ENCODE measurements at regions not wholly inside any gene's neighbourhood (a gene's known extent, or its start where the extent isn't known, plus 50 kb on each side); places are given as distances from the start of the nearest gene placed in this dataset.

GRCh38 chr20:56995635-56996075, 270.8 kb downstream of the BMP7 start:
- Histone ChIP-seq H3K4me3 (ENCODE audit: low read length) (no peak overlapping the region), H3K4me1 (ENCODE audit: control insufficient read depth, insufficient read depth, low read length) (no peaks in the 10 kb centered on the region), H3K36me3 (ENCODE audit: control insufficient read depth, insufficient read depth, low read length) (no peaks in the 10 kb centered on the region), H3K9me3 (ENCODE audit: control insufficient read depth, low read length) (peaks cover 21% of the 10 kb centered on the region), H3K9ac (ENCODE audit: extremely low read depth, low read length, poor library complexity, severe bottlenecking) (no peak overlapping the region), H3K27me3 (ENCODE audit: control insufficient read depth, insufficient read depth, low read length, poor library complexity, severe bottlenecking) (no peaks in the 10 kb centered on the region), H3K27ac (ENCODE audit: low read depth, low read length) (no peak overlapping the region)
- Mint-ChIP-seq H3K27me3 (ENCODE audit: insufficient read depth) (peaks cover 17% of the 10 kb centered on the region), H3K27ac (no peak overlapping the region), H3K9me3 (peaks cover 21% of the 10 kb centered on the region), H3K4me1 (peaks cover 4% of the 10 kb centered on the region), H3K36me3 (ENCODE audit: low read depth) (no peaks in the 10 kb centered on the region), H3K4me3 (no peak overlapping the region)
- DNase-seq, result peak; percentile 92
- peak; percentile 97 for TF ChIP-seq CTCF (conservative IDR thresholded peaks at IDR 0.05)
- WGBS, 2 experiments (ENCODE audit: insufficient coverage in 1 of 2, insufficient read length in 1 of 2), result 59 to 66% methylated on average over 10 to 12 of the region's 12 CpGs

DNA sequence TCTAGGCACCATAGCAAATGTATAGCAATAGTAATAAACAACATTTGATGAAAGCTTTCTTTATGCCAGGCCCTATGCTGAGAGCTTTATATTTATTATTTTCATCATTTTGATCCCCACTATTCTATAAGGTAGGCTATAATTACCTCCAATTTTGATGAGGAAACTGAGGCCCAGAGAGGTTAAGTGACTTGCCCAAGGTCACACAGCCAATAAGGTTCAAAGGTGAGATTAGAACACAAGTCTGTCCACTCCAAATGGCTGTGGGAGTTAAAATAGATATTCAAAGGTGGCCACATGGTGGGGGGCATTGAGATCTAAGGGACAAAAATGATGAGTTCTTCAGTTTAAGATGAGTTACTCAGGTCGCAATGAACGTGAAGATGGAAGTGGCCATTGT, 269.9 kb downstream of the BMP7 start:
- 94 to 100% methylated on average over 1 to 2 of the region's 2 CpGs for WGBS, 2 experiments (ENCODE audit: insufficient coverage in 1 of 2, insufficient read length in 1 of 2)
- Mint-ChIP-seq H3K9me3 (peaks cover 21% of the 10 kb centered on the region), H3K4me1 (peaks cover 4% of the 10 kb centered on the region), H3K27ac (no peak overlapping the region), H3K4me3 (no peak overlapping the region), H3K36me3 (ENCODE audit: low read depth) (no peaks in the 10 kb centered on the region), H3K27me3 (ENCODE audit: insufficient read depth) (peaks cover 23% of the 10 kb centered on the region)
- no peaks in the 10 kb centered on the region for H3K36me3 ChIP-seq (ENCODE audit: control insufficient read depth, insufficient read depth, low read length)
- H3K27me3 ChIP-seq (ENCODE audit: control insufficient read depth, insufficient read depth, low read length, poor library complexity, severe bottlenecking), result no peaks in the 10 kb centered on the region
- H3K4me1 ChIP-seq (ENCODE audit: control insufficient read depth, insufficient read depth, low read length), result no peaks in the 10 kb centered on the region
- no peak overlapping the region for H3K27ac ChIP-seq (ENCODE audit: low read depth, low read length)
- no peak overlapping the region for H3K9ac ChIP-seq (ENCODE audit: extremely low read depth, low read length, poor library complexity, severe bottlenecking)
- no peak for DNase-seq
- H3K9me3 ChIP-seq (ENCODE audit: control insufficient read depth, low read length), result peaks cover 21% of the 10 kb centered on the region
- no peak for TF ChIP-seq CTCF (conservative IDR thresholded peaks at IDR 0.05)
- no peak overlapping the region for H3K4me3 ChIP-seq (ENCODE audit: low read length)

DNA sequence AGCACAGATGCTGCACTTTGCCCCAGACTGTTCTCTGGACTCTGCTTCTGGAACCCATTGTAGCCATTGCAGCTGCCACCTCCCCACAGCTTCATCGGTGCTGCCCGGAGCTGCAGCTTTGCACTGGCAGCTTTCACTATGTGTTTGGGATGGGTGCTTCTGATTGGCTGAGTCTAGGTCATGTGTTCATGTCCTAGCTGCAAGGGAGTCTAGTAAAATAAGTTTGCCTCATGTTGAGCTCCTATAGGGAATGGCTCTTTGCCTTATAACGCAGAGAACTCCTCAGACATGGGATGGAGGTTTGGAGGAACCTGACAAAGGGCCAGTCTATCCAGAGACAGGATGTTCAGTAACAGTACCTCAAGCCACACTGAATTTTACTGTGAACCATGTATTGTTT, 268.0 kb downstream of the BMP7 start:
- Mint-ChIP-seq H3K27ac (no peak overlapping the region), H3K9me3 (peaks cover 21% of the 10 kb centered on the region), H3K27me3 (ENCODE audit: insufficient read depth) (peaks cover 23% of the 10 kb centered on the region), H3K4me3 (no peak overlapping the region), H3K36me3 (ENCODE audit: low read depth) (no peaks in the 10 kb centered on the region), H3K4me1 (peaks cover 15% of the 10 kb centered on the region)
- Histone ChIP-seq H3K27me3 (ENCODE audit: control insufficient read depth, insufficient read depth, low read length, poor library complexity, severe bottlenecking) (no peaks in the 10 kb centered on the region), H3K4me1 (ENCODE audit: control insufficient read depth, insufficient read depth, low read length) (peaks cover 2% of the 10 kb centered on the region), H3K4me3 (ENCODE audit: low read length) (no peak overlapping the region), H3K27ac (ENCODE audit: low read depth, low read length) (no peak overlapping the region), H3K9ac (ENCODE audit: extremely low read depth, low read length, poor library complexity, severe bottlenecking) (no peak overlapping the region), H3K9me3 (ENCODE audit: control insufficient read depth, low read length) (peaks cover 21% of the 10 kb centered on the region), H3K36me3 (ENCODE audit: control insufficient read depth, insufficient read depth, low read length) (no peaks in the 10 kb centered on the region)
- no peak for DNase-seq
- no peak for TF ChIP-seq CTCF (conservative IDR thresholded peaks at IDR 0.05)
- WGBS, 2 experiments (ENCODE audit: insufficient coverage in 1 of 2, insufficient read length in 1 of 2), result 95 to 100% methylated on average over 1 to 3 of the region's 3 CpGs

All from endodermal cell (in vitro differentiated cells).